ENCODE measurements at regions not wholly inside any gene's neighbourhood (a gene's known extent, or its start where the extent isn't known, plus 50 kb on each side); places are given as distances from the start of the nearest gene placed in this dataset.

DNA sequence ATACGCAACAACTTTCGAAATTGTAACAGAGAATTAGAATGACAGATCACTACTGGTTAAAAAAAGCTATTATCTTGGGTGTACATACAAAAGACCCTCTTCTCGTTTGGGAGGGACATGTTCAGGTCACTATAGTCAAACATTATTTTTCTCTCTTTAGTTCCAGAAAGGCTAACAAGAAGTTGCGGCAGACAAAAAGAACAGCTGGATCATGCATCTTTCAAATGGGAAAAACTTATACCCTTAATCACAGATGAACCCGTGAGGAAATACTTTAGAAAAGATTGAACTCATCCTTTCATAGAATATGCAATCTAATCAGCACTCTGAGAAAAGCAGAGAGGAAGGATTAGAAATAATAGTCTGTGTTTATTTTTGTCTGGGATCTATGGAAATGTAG is 72.5 kb downstream of the EVX1 start:
- no peak for TF ChIP-seq EZH2 (IDR thresholded peaks at IDR 0.05; ENCODE audit: insufficient read depth, poor library complexity, severe bottlenecking)
- no peak for TF ChIP-seq EZH2phosphoT487 (IDR thresholded peaks at IDR 0.05; ENCODE audit: insufficient read depth, low read depth)

Measured in GM23248 (cell line).